HCEC 1CT (cell line): ENCODE measurements at regions not wholly inside any gene's neighbourhood (a gene's known extent, or its start where the extent isn't known, plus 50 kb on each side); places are given as distances from the start of the nearest gene placed in this dataset.

Source experiments
- DNase-seq: peaks from one replicate; pipeline ENCODE4 v3.0.0-alpha.2; 2017

DNA sequence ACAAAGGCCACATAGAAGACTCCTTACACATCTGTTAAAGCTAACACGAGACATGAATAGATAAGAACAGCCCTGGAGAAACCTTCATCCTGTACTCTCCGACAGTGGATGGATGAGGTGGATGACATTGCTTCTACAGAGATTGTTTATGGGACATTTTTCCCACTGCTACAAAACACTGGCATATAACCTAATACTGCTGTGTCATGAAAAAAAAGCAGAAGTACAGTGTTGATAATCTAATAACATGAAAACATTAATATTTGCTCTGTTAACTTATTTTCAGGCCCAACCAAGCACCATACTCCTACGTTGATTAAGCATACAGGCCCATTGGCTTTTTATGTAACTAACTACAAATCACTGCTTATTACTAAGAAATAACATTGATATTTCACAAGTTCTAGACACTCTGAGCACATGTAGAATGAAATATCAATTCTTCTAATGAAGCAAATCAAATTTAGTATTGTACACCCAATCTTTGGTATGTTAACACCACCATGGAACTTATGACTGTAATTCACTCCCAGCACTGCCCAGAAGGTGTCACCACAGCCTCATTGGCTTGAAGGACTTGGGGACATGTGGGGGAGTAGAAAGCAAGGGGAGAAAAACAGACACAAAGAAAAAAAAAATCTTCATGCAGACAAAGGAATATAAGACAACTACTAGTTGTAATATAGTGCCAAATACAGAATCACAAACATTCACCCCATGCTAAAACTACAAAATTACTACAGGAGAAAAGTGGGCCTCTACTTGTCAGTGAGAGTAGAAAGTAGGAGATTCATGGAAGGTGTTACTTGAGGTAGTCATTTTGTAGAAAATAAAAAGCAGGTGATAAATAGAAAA lies 330.0 kb upstream of the PMFBP1 start:
- DNase-seq: peak; percentile 70

GRCh38 chr16:72500545-72500944 lies 328.6 kb upstream of the PMFBP1 start:
- no peak for DNase-seq

DNA sequence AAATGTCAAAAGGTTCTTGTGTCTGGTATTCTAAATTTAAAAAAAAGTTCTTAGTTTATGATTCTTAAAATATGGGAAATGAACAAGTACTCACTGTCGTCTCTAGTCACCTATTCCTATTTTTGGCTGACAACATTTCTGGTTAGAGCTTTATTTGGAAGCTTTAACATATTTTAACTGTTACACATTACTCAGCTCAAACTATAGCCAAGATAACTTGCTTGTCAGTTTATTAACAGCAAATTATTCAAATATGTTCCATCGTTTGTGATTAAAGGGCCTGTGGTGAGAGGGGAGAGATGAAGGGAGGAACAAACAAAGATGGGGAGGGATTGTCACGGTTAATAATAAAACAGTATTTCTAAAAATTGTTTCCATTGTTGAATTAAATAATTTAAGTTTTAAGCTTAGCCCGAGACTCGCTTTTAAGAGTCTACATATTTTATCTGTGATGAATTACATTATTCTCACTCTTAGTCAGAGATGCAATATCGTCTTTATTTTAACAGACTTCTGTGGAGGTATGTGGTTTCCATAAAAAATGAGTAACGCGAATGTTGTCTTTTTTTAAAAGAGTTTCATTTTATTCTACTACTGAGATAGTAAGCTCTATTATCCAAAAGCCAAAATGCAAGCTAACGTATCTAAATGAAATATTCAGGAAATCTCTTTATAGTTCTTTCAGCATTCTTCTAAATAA lies 321.9 kb upstream of the PMFBP1 start:
- DNase-seq: peak; percentile 77

- no peak for DNase-seq
These were observed 315.3 kb upstream of the PMFBP1 start for GRCh38 chr16:72487283-72487682.

DNA sequence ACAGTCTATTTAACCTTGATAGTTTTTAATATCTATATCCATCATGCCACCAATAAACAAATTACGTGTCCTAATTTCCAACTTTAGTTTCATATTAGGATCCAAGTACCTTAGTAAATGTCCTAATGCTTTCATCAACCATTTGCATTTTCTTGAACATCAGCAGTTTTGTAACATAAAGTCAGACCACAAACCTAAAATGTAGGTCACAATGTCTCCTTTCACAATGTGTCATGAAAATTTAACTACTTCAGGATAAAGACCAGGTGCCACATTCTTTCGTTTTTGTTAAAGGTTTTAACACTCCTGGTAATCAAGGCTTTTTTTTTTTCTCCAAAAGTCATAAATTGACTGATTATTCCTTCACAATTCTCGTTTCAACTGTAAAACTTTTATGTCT lies 310.7 kb upstream of the PMFBP1 start:
- no peak for DNase-seq

DNA sequence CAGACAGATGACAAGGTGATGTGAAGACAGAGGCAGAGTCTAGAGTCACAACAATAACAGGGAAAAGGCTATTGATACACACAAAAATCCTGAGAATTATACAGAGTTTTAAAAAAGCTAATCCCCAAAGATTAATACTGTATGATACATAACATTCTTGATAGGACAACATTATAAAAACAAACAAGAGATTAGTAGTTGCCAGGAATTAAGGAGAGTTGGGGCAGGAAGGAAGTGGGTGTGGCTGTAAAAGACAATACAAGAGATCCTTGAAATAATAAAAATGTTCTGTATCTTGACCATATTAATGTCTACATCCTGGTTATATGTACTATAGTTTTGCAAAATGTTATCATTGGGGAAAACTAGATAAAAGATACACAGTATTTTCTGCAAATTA lies 309.5 kb upstream of the PMFBP1 start:
- DNase-seq: no peak

GRCh38 chr16:72480911-72481310 lies 309.0 kb upstream of the PMFBP1 start:
- no peak for DNase-seq

GRCh38 chr16:72475688-72476087 lies 303.7 kb upstream of the PMFBP1 start:
- no peak for DNase-seq

DNA sequence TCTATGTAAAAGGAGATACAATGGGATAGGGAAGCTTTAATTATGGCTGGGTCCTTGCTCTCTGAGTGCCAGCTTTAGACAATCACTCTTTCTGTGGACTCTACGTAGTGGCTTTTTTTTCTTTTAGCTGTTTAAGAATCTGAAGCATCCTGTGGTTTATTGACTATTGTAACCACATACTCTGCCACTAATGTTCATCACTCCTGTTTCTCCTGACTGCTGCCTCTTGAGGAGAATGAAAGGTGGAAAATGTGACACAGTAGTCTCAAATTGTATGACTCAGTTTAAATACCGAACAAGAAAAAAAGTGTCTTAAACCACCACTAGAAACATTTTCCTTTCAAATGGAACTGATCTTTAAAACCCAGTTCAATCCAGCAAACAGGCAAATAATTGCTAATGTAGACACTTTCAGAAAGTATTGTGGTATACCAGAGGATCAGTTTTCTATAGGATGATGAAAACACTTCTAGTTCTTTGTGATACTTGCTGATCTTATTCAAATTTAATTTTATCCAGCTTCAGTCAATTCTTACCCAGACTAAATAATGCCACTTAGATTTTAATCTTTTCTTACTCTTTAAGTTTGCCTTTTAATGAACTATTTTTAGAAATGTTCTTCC lies 302.7 kb upstream of the PMFBP1 start:
- peak; percentile 83 for DNase-seq

- DNase-seq: no peak
These were observed 301.7 kb upstream of the PMFBP1 start for GRCh38 chr16:72473631-72474030.

GRCh38 chr16:72471317-72471924 lies 299.5 kb upstream of the PMFBP1 start:
- DNase-seq: no peak

DNA sequence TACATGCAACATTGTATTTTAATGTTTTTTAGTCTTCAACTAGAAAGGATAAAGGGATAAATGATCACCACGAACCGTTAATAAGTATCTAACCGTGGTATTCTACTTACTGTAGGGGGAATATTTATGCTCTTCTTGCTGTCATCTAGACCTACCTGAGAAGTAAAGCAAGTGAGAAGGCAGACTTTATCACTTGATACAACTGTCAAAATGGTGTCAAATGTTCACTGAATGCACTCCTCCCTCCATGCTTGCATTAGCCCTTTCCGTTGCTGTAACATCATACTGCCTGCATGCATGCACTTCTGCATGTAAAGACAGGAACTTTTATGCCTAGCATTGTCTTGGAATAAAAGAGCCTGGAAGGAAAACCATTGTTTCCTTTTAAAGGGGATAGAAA lies 298.6 kb upstream of the PMFBP1 start:
- DNase-seq: no peak

GRCh38 chr16:72469932-72470331 lies 298.0 kb upstream of the PMFBP1 start:
- DNase-seq: no peak

- peak; percentile 31 for DNase-seq
These were observed 296.6 kb upstream of the PMFBP1 start for GRCh38 chr16:72468582-72468981.

GRCh38 chr16:72467157-72467759 lies 295.3 kb upstream of the PMFBP1 start:
- DNase-seq: peak; percentile 54

- DNase-seq: no peak
These were observed 292.8 kb upstream of the PMFBP1 start for GRCh38 chr16:72464597-72465368.

DNA sequence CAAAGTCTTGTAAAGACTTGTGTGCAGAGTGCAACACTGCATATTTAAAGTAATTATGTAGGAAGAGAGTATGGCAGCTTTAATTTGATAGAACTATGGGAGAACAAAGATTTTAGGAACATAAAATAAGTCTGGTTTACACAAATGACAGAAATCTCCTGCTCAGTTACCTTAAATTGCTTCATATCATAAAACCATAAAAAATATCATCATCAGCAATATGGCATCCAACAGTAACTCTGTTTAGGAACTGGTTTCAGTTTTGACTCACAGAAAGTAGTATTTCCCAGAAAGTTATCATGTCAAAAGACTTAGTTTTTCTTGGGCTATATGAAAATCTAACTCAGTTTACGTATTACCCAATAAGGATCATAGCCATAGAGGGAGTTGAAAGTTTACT lies 292.1 kb upstream of the PMFBP1 start:
- no peak for DNase-seq

GRCh38 chr16:72458035-72458434 lies 286.1 kb upstream of the PMFBP1 start:
- DNase-seq: no peak

GRCh38 chr16:72457243-72457940 lies 285.4 kb upstream of the PMFBP1 start:
- DNase-seq: no peak

DNA sequence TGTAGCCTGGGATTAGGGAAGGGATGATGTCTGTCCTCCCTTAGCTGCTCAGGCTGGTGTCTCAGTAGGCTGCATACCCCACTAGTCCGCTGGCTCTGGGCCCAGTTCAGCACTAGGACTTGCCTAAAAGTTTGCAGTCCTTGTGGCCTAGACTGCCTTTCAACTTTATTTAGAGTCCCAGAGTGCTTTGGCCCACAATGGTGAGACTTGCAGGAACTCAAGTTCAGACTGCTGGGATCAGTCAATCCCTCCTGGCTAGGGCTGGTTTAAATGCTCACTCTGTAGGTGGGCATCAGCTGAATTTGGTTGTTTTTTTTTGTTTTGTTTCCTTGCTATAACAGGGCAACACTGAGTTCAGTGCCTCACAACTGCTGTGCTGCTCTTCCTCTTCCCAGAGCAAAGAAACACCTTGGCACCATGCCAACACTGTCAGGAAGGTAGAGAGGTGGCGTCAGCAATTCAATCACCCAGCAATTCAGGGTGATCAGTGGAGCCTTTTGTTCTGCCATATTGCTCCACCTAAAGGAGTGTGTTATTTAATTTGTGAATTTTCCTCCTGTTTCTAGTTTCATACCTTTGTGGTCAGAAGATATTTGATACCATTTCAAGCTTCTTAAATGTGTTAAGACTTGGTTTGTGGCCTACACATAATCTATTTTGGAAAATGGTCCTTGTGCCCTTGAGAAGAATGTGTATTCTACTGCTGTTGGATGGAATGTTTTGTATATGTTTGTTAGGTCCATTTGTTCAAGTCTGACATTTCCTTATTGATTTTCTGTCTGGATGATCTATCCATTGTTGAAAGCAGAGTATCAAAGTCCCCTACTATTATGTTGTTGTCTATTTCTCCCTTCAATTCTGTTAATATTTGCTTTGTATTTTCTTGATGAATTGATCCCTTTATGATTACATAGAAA lies 284.0 kb upstream of the PMFBP1 start:
- no peak for DNase-seq
